Smooth muscle cell of the brain vasculature (primary cell): ENCODE measurements at regions not wholly inside any gene's neighbourhood (a gene's known extent, or its start where the extent isn't known, plus 50 kb on each side); places are given as distances from the start of the nearest gene placed in this dataset.
A peak's percentile ranks its signal among the peaks of the same experiment; 100 is the strongest.

Experiments
- DNase-seq: peaks from one replicate; pipeline ENCODE4 v3.0.0-alpha.2; 2012; ENCODE audit warnings: low read depth, low spot score

GRCh38 chr12:92650228-92650822 is 52.5 kb upstream of the PLEKHG7 start:
- no peak for DNase-seq

DNA sequence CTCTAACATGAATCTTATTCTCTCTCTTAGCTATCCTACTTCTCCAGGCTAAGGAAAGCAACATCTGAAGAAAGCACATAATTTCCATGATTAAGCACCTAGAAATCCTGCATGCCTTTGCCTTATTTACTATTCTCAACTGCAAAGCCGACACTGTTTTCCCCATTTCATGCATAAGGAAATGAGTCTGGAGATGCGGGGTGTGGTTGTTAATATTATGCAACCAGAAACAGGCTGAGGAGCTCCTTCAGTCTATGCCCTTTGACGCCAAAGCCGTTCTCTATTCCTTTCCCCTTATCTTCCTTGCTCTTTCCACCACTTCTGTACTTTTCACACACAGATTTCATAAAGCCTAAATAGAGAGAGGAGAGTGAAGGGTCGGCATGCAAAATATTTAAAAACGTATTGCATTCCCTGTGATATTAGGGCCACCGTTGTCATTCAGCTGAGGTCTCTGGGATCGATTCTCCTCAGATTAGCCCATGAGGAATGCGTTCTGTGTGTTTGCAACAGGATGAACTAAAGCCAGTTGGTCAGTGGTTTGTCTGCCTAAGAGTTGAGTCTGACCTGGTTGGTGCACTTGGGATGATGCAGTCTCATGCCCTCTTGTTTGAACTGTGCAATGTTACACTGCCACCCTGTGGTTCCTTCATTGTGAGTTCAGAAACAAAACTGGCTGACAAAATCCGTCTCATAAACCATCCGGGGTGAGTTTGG is 53.1 kb upstream of the PLEKHG7 start:
- DNase-seq = peak; percentile 51

GRCh38 chr12:92648242-92649031 is 54.4 kb upstream of the PLEKHG7 start:
- no peak for DNase-seq

DNA sequence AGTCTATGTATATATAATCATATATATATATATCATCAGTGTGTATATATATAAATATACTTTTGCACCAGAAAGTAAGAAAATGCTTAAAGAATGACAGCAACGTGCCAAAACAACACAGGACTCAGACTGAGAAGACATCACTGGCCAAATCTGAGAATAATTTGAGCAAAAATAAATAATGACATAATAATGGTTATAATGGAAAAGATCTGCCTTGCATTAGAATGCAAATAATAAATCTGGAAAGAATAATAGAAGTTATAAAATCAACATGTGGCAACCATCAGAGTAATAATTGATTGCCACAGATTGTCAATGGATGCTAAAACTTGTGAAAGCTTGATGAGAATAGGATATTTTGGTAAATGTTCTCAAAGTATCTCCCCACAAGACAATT is 61.5 kb upstream of the PLEKHG7 start:
- no peak for DNase-seq

GRCh38 chr12:92640691-92641090 is 62.1 kb upstream of the PLEKHG7 start:
- DNase-seq = no peak

GRCh38 chr12:92639017-92639416 is 63.8 kb upstream of the PLEKHG7 start:
- no peak for DNase-seq

DNA sequence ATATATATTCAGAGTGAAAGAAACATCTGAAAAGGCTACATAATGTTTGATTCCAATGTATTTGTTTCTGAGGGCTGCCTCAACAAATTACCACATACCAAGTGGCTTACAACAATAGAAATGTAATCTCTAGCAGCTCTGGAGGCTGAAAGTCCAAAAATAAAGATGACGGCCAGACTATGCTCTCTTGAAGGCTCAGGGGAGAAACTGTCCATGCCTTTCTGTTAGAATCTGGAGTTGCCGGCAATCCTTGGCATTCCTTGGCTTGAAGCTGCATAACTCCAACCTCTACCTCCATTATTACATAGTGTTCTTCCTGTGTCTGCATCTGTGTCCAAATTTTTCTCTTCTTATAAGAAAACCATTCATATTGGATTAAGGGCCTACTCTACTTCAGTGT is 68.1 kb upstream of the PLEKHG7 start:
- DNase-seq = no peak

- no peak for DNase-seq
Measured at GRCh38 chr12:92634202-92634601, 68.6 kb upstream of the PLEKHG7 start.

DNA sequence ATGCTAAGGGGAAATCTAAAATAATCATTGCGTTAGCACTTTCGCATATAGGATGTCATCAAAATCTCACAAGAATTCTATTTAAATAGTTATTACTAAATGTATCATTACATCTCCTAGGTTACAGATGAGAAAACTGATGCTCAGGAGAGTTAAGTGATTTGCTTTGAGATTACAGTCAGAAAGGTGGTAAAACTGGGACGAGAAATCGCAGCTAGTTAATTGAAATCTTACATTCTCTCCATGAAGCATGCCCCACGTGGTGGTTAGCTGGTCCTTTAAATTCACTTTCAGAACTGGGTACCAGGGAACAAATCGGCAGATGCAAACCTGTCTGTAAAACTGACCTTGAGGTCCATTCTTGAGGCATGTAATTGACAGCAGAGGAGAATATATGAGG is 71.8 kb upstream of the PLEKHG7 start:
- no peak for DNase-seq

DNA sequence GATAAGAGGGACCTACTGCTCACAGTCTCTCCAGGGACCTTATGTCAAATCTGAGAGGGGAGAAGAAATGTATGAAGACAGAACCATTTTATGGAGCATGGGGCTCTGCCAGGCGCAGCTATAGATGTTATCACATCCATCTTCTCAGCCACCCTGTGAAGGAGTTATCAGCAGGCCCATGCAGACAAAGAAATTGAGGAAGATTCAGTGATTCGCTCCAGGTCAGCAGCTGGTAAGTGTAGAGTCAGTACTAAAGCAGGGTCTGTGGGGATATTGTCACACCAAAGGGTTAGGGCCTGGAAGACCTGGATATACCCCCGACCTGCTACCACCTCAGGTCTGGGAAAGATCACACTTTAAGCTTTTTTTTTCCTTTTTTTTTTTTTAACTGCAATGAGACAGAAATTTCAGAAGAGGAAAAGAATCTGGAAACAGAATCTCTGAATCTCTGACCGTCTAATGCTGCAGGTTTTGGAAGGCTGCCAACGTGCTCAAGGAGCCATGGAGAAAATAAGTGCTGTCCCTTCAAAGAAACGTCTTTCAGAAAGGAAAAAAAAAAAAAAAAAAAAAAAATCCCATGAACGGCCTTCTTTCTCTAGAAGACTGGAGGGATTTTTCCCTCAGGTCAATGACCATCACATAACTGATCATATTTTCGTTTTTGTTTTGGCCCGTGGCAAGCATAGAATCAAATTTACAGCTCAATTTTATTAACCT is 73.3 kb upstream of the PLEKHG7 start:
- DNase-seq = peak; percentile 26

DNA sequence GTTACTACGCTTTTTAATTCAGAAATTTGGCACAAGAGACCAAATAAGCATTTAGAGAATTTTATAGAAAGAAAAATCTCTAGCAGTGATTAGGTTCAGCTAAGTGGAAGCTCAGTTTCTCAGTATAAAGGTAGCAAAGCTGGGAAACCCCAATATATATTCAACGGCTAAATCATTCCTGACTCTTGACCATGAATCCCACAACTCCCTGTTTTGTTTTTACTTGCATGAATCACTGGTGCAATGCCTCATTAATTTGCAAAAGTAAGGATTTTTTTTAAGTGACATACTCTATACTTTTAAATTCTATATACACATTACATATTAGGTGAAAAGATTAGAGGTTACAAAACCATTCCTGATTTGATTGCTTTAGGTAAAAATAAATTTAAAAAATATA is 74.3 kb upstream of the PLEKHG7 start:
- DNase-seq = no peak

DNA sequence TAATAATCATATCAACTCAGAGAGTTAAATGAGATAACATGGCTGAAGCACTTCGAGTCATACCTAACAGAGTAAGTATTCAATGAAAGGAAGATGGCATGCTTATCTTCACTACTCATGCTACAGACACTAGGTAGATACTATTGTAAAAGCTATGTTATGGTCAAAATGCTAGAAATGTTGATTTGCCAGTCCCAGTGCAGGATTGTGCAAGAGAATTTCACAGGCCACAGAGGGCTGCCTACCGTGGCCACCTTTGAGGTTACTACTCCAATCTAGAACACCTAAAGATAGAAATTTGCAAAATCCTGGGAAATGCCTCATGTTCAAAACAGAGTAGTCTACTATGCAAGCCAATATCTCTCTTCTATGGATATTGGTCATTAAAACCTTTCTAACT is 75.3 kb upstream of the PLEKHG7 start:
- DNase-seq = no peak

DNA sequence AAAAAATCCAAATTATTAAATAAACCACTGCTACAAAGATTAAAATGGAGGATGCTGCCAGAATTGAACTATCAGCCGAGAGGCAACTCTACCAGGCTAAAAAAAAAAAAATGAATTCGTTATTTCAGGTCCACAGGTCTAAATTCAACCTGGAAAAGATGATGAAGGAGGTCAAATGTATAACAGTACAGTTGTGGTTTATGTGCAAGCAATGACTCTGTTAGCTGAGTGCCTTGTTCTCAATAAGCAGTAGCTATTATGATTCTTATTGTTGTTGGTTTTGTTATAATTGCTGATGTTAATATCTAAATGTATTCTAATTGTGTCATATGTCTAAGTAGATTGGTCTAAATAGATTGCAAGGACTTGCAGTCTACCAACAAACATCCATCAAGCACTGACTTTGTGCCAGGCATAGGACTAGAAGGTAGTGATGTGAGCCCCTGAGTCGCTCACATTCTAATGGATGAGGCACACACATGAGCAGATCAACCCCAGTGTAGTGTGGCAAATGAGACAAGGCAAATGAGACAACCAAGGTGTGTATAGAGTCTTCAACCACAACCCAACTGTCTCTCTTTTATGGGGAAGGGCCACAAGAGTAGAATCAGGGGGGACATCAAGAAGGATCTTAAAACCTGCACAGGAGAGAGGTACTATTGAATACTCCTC is 77.0 kb upstream of the PLEKHG7 start:
- no peak for DNase-seq

DNA sequence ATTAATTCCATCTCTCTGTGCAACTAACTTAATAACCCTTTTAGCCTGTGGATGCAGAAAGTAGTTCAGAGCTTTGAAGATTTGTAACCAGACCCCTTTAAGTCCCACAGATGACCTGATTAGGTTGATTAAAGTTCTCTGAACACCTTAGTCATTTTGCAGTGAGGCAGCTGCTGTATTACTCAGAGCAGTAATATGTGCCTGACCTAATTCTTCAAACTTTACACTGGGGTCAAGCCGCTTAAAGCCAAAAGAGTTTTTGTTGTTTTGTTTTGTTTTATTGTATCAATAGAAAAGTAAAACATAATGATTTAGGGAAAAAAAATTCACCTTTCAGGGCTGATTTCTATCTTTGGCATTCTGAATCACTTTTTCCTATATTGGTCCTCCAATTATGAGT is 78.6 kb upstream of the PLEKHG7 start:
- no peak for DNase-seq

DNA sequence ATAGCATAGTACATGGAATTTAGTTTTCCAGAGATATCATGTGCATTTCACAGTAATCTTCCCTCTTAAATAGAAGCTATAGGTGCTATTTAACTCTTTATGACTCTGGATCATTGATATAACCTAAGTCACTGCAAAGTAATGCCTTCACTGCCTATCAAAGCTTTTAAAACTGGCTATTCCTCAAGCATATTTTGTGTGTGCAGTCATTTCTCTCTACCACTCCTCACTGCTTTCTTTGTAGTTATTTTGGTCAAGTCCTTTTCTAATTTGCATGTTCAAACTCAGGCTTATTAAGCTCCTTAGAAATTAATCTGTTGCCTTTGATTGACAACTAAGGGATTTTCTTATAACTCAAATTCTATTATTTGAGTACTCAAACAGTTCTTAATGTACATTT is 79.4 kb upstream of the PLEKHG7 start:
- no peak for DNase-seq

GRCh38 chr12:92621833-92622232 is 81.0 kb upstream of the PLEKHG7 start:
- no peak for DNase-seq

DNA sequence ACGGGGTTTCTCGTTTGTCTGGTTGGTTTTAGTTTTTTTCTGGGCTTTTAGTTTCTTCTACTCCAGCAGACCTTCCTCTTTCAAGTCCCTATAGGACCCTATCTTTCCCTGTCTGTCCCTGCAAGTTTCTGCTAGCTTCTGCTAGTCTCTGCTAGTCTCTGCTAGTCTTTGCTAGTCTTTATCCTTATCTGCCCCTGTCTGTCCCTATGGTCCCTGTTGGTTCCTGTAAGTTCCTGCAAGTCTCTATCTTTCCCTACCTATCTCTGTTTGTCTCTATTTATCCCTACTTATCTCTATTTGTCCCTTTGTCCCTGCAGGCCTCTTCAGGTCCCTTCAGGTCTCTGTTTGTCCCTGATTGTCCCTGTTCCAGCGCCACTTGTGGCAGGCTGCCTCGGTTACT is 81.5 kb upstream of the PLEKHG7 start:
- no peak for DNase-seq

DNA sequence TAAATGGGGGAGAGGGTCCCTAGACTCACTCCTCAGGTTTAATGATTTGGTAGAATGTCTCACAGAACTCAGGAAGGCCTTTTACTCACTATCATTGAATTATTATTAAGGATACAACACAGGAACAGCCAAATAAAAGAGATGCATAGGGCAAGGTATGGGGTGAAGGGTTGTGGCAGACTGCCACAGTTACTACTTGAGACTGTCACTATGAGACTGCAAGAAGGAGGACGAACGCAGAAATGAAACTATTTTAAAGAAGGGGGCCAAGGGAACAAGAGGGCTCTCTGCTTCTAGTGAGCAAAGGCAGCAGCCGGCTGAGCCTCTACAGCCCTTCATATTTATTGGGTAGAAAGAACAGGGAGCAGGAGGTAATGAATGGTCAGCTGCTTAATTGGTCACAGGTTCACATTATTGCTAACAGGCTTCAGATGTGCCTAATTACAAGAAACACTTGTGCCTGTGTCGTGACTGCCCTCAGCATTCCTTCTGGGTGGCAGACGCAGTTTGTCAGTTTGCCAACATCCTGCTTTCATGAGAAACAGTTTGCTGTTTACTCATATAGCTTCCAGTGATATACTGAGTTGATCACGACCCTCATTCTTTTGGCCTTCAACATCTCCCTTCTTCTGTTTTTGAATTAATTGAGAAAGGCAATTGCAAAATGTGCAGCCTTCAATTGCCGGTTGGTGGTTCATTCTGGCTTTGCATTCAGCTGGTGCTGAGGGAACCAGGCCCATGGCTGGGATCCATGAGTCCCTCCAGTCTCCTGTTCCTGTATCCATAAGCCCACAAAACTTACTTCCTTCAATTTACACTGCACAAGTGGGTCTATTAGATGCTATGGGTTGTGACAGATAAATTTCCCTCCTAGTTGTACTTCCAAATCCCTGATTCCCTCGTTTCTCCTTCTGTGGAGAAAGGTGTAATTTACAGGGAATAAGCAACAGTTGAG is 82.8 kb upstream of the PLEKHG7 start:
- no peak for DNase-seq

GRCh38 chr12:92619026-92619425 is 83.8 kb upstream of the PLEKHG7 start:
- DNase-seq = no peak

GRCh38 chr12:92615703-92616102 is 87.1 kb upstream of the PLEKHG7 start:
- DNase-seq = no peak

- DNase-seq = no peak
Measured at GRCh38 chr12:92615086-92615485, 87.7 kb upstream of the PLEKHG7 start.
